IPS DF 4.7 (cell line): ENCODE measurements at regions not wholly inside any gene's neighbourhood (a gene's known extent, or its start where the extent isn't known, plus 50 kb on each side); places are given as distances from the start of the nearest gene placed in this dataset.
A peak's percentile ranks its signal among the peaks of the same experiment; 100 is the strongest.
"Not testable (repeated sequence)": the region's sequence is repeated elsewhere in the genome, so short reads cannot be mapped to it uniquely, and the experiment has no call there.

Experiments
- DNase-seq: peaks from one replicate; pipeline ENCODE4 v3.0.0-alpha.2; 2013; ENCODE audit warnings: low spot score; ENCODE audit errors: extremely low read depth

GRCh38 chr5:87787086-87787485, 374.4 kb upstream of the CCNH start:
- no peak for DNase-seq

GRCh38 chr5:87786471-87786870, 373.7 kb upstream of the CCNH start:
- DNase-seq = no peak

GRCh38 chr5:87785554-87786335, 373.0 kb upstream of the CCNH start:
- no peak for DNase-seq

GRCh38 chr5:87784879-87785495, 372.3 kb upstream of the CCNH start:
- DNase-seq = no peak

- DNase-seq = no peak
Measured at GRCh38 chr5:87784311-87784710, 371.6 kb upstream of the CCNH start.

- no peak for DNase-seq
Measured at GRCh38 chr5:87782916-87783315, 370.2 kb upstream of the CCNH start.

- DNase-seq = no peak
Measured at GRCh38 chr5:87781976-87782375, 369.2 kb upstream of the CCNH start.

GRCh38 chr5:87780831-87781760, 368.4 kb upstream of the CCNH start:
- peak; percentile 58 for DNase-seq

- no peak for DNase-seq
Measured at GRCh38 chr5:87778876-87779275, 366.1 kb upstream of the CCNH start.

GRCh38 chr5:87777877-87778276, 365.1 kb upstream of the CCNH start:
- DNase-seq = no peak

GRCh38 chr5:87776785-87777184, 364.1 kb upstream of the CCNH start:
- DNase-seq = no peak

GRCh38 chr5:87776302-87776701, 363.6 kb upstream of the CCNH start:
- not testable (repeated sequence) for DNase-seq

GRCh38 chr5:87775228-87775627, 362.5 kb upstream of the CCNH start:
- DNase-seq = no peak

- DNase-seq = no peak
Measured at GRCh38 chr5:87774804-87775203, 362.1 kb upstream of the CCNH start.

- no peak for DNase-seq
Measured at GRCh38 chr5:87770601-87771121, 357.9 kb upstream of the CCNH start.

- no peak for DNase-seq
Measured at GRCh38 chr5:87770016-87770570, 357.4 kb upstream of the CCNH start.

- DNase-seq = no peak
Measured at GRCh38 chr5:87769157-87769556, 356.4 kb upstream of the CCNH start.

- no peak for DNase-seq
Measured at GRCh38 chr5:87768190-87768589, 355.5 kb upstream of the CCNH start.

GRCh38 chr5:87765009-87765408, 352.3 kb upstream of the CCNH start:
- DNase-seq = no peak

GRCh38 chr5:87762631-87763030, 349.9 kb upstream of the CCNH start:
- DNase-seq = no peak

- DNase-seq = no peak
Measured at GRCh38 chr5:87756951-87757350, 344.2 kb upstream of the CCNH start.
